OCI-LY7 (cell line): ENCODE measurements at regions not wholly inside any gene's neighbourhood (a gene's known extent, or its start where the extent isn't known, plus 50 kb on each side); places are given as distances from the start of the nearest gene placed in this dataset.

Experiments used
- BruUV-seq: library from RNA; stranded (reverse); fragments of 400-500 nt; replicated peaks from 2 replicates; lab custom pipeline; 2021; lab: Mats Ljungman, UMichigan
- CTCF ChIA-PET: fragments of 300-600 bp; sonication (Branson Sonifier 250); formaldehyde crosslinking; loops from one replicate; lab custom pipeline; 2022; ENCODE audit warnings: antibody characterized with exemption; ENCODE audit not compliant: unreplicated experiment; lab: Charles Lee
- POLR2A ChIA-PET: fragments of 300-600 bp; sonication (Branson Sonifier 250); formaldehyde crosslinking; loops from one replicate; lab custom pipeline; 2022; ENCODE audit warnings: antibody characterized with exemption; lab: Charles Lee
- DNase-seq: peaks from one replicate; pipeline ENCODE4 v3.0.0-alpha.2; 2015; ENCODE audit warnings: low spot score
- H2AFZ ChIP-seq: fragments of 200-600 bp; sonication (generic), shearing (Covaris generic); 2 replicates; pipeline ENCODE4 v1.6.1; 2014; ENCODE audit warnings: mild to moderate bottlenecking, antibody characterized with exemption, low read length, moderate library complexity
- H3K27ac ChIP-seq: fragments of 200-600 bp; sonication (generic); 2 replicates; pipeline ENCODE4 v1.5.1; 2014; ENCODE audit warnings: mixed run types, low read depth, mild to moderate bottlenecking, moderate library complexity, low read length, inconsistent platforms; ENCODE audit not compliant: poor library complexity, severe bottlenecking
- H3K36me3 ChIP-seq: fragments of 200-600 bp; sonication (generic); 2 replicates; pipeline ENCODE4 v1.6.1; 2014; ENCODE audit warnings: mild to moderate bottlenecking, antibody characterized with exemption, low read length, moderate library complexity, mixed read lengths; ENCODE audit not compliant: insufficient read depth
- H3K4me1 ChIP-seq: fragments of 200-600 bp; sonication (generic); 2 replicates; pipeline ENCODE4 v1.5.1; 2014; ENCODE audit warnings: mild to moderate bottlenecking, low read length; ENCODE audit not compliant: insufficient read depth, poor library complexity, severe bottlenecking
- H3K4me2 ChIP-seq: fragments of 200-600 bp; sonication (generic); 2 replicates; pipeline ENCODE4 v1.6.1; 2014; ENCODE audit warnings: mild to moderate bottlenecking, low read length
- H3K4me3 ChIP-seq: fragments of 200-600 bp; sonication (generic); 2 replicates; pipeline ENCODE4 v1.5.1; 2014; ENCODE audit warnings: mild to moderate bottlenecking, low read depth, low read length; ENCODE audit not compliant: poor library complexity, severe bottlenecking
- H3K79me2 ChIP-seq: fragments of 200-600 bp; sonication (generic); 2 replicates; pipeline ENCODE4 v1.6.1; 2016; ENCODE audit warnings: low read depth, mild to moderate bottlenecking, low read length, moderate library complexity, mixed read lengths; ENCODE audit not compliant: insufficient read depth
- H3K9me2 ChIP-seq: fragments of 200-600 bp; sonication (generic); 2 replicates; pipeline ENCODE4 v1.6.1; 2016; ENCODE audit warnings: mild to moderate bottlenecking, low read length, mixed read lengths; ENCODE audit not compliant: insufficient read depth
- H3K9me3 ChIP-seq: fragments of 200-600 bp; sonication (generic); 2 replicates; pipeline ENCODE4 v1.6.1; 2014; ENCODE audit warnings: mild to moderate bottlenecking, mixed run types, low read length, mixed read lengths
- H4K20me1 ChIP-seq: fragments of 200-600 bp; sonication (generic); 2 replicates; pipeline ENCODE4 v1.6.1; 2014; ENCODE audit warnings: mild to moderate bottlenecking, antibody characterized with exemption, low read length, moderate library complexity, mixed read lengths; ENCODE audit not compliant: insufficient read depth
- CTCF ChIP-seq: fragments of 200-600 bp; sonication (generic); conservative IDR thresholded peaks from 2 replicates; pipeline ENCODE4 v1.5.1; 2014; ENCODE audit warnings: mild to moderate bottlenecking, antibody characterized with exemption, low read length, moderate library complexity, mixed read lengths
- EZH2phosphoT487 ChIP-seq: fragments of 200-600 bp; sonication (generic); IDR thresholded peaks from 2 replicates; pipeline ENCODE4 v1.6.1; 2018; ENCODE audit warnings: low read depth, borderline replicate concordance, mild to moderate bottlenecking, mixed run types, antibody characterized with exemption, low read length, moderate library complexity, mixed read lengths
- intact Hi-C: fragments of 100-400 bp; cut with micrococcal nuclease; formaldehyde crosslinking; loops from one replicate; pipeline ENCODE4 v1.10.0; 2022; ENCODE audit not compliant: unreplicated experiment

- no peak overlapping the region for H3K27ac ChIP-seq
- H3K4me1 ChIP-seq: no peaks in the 10 kb centered on the region
- no peaks in the 10 kb centered on the region for H3K79me2 ChIP-seq
- intact Hi-C loops: loop anchor here (1.0 to 5.0 kb wide), 2 partner anchors 364 to 542 kb away; no protein-coding TSS in a partner anchor
- H3K9me3 ChIP-seq: no peaks in the 10 kb centered on the region
- H3K4me2 ChIP-seq: no peak overlapping the region
- no peak overlapping the region for H3K4me3 ChIP-seq
- TF ChIP-seq CTCF: no peak
- TF ChIP-seq EZH2phosphoT487: no peak
- no peak for DNase-seq
- no peaks in the 10 kb centered on the region for H3K36me3 ChIP-seq
- H3K9me2 ChIP-seq: no peaks in the 10 kb centered on the region
- H2AFZ ChIP-seq: no peak overlapping the region
- H4K20me1 ChIP-seq: no peaks in the 10 kb centered on the region
- ChIA-PET POLR2A (interaction anchor here (0.6 kb wide), 2 partner anchors 17 to 546 kb away, joined by 3 read pairs; no protein-coding TSS in a partner anchor), CTCF (no interaction called here)
- no TSS peak for BruUV-seq
These were observed 121.5 kb upstream of the MCHR2 start for GRCh38 chr6:100115407-100116101.

- intact Hi-C loops: no loop called here
- H3K27ac ChIP-seq: no peak overlapping the region
- POLR2A ChIA-PET: interaction anchor here (0.6 to 0.9 kb wide), 2 partner anchors 9 to 1154 kb away, joined by 4 read pairs; no protein-coding TSS in a partner anchor
- no peaks in the 10 kb centered on the region for H3K79me2 ChIP-seq
- no peaks in the 10 kb centered on the region for H3K9me3 ChIP-seq
- no peaks in the 10 kb centered on the region for H3K9me2 ChIP-seq
- no TSS peak for BruUV-seq
- no peaks in the 10 kb centered on the region for H4K20me1 ChIP-seq
- H3K4me2 ChIP-seq: no peak overlapping the region
- DNase-seq: no peak
- no peaks in the 10 kb centered on the region for H3K36me3 ChIP-seq
- TF ChIP-seq CTCF: no peak
- no peak for TF ChIP-seq EZH2phosphoT487
- H2AFZ ChIP-seq: no peak overlapping the region
- no peak overlapping the region for H3K4me3 ChIP-seq
- no peaks in the 10 kb centered on the region for H3K4me1 ChIP-seq
- CTCF ChIA-PET: no interaction called here
These were observed 119.0 kb upstream of the MCHR2 start for GRCh38 chr6:100112855-100113508.
